A549 (cell line): ENCODE measurements at regions not wholly inside any gene's neighbourhood (a gene's known extent, or its start where the extent isn't known, plus 50 kb on each side); places are given as distances from the start of the nearest gene placed in this dataset.

Source experiments
- ATAC-seq, 2 experiments: fragments of 200-7000 bp in 1 of 2; fragments of >200 bp in 1 of 2; cut with Nextera tagmentation in 1 of 2; cut with Tn5 transposase in 1 of 2; 3 replicates each; pipeline versions ENCODE4 v1.8.0 to v1.9.1; 2018 to 2020; ENCODE audit warnings: mild to moderate bottlenecking in 1 of 2, moderate library complexity in 1 of 2
- CTCF ChIA-PET: fragments of 300-600 bp; sonication (Branson Sonifier 250); formaldehyde crosslinking; extraction: SDS; loops from one replicate; lab custom pipeline; 2021; ENCODE audit warnings: antibody characterized with exemption, inconsistent platforms; lab: Yijun Ruan, JAX
- POLR2A ChIA-PET: fragments of 350-600 bp; formaldehyde crosslinking; extraction: SDS; loops from one replicate; lab custom pipeline; 2021; ENCODE audit warnings: antibody characterized with exemption, inconsistent platforms; lab: Yijun Ruan, JAX
- DNase-seq, 2 experiments: peaks; one replicate each; pipeline versions ENCODE4 v3.0.0 to v3.0.0-alpha.2; 2011 to 2016; ENCODE audit warnings: low read depth in 1 of 2, low spot score in 1 of 2
- FAIRE-seq: peaks from 2 replicates; lab custom pipeline; 2011; peaks lifted over from hg19 to GRCh38; lab: Jason Lieb, UNC
- H3K27ac ChIP-seq, 2 experiments: fragments of >200 bp; sonication (Bioruptor Twin); formaldehyde crosslinking; 3 replicates each; pipeline ENCODE4 v1.5.1; 2016 to 2017
- H3K4me1 ChIP-seq: fragments of >200 bp; sonication (Bioruptor Twin); formaldehyde crosslinking; 3 replicates; pipeline ENCODE4 v1.6.1; 2016
- H3K4me2 ChIP-seq: fragments of >200 bp; sonication (Bioruptor Twin); formaldehyde crosslinking; 3 replicates; pipeline ENCODE4 v1.6.1; 2016
- H3K4me3 ChIP-seq: fragments of >200 bp; sonication (Bioruptor Twin); formaldehyde crosslinking; 3 replicates; pipeline ENCODE4 v1.5.1; 2016
- H3K9me3 ChIP-seq: fragments of >200 bp; sonication (Bioruptor Twin); formaldehyde crosslinking; 3 replicates; pipeline ENCODE4 v1.6.1; 2016
- BCL3 ChIP-seq: fragments of >200 bp; sonication (Bioruptor Twin); formaldehyde crosslinking; IDR thresholded peaks from 3 replicates; pipeline ENCODE4 v1.6.1; 2016
- CHD4 ChIP-seq: fragments of 200-600 bp; sonication (generic); IDR thresholded peaks from 2 replicates; pipeline ENCODE4 v1.6.1; 2016; ENCODE audit warnings: antibody characterized with exemption, mild to moderate bottlenecking, borderline replicate concordance
- E2F6 ChIP-seq: IDR thresholded peaks from 2 replicates; pipeline ENCODE4 v1.6.1; 2012; ENCODE audit warnings: low read depth, borderline replicate concordance
- EHMT2 ChIP-seq: fragments of 200-600 bp; sonication (generic); IDR thresholded peaks from 2 replicates; pipeline ENCODE4 v1.6.1; 2016; ENCODE audit warnings: antibody characterized with exemption, low read depth, mild to moderate bottlenecking, moderate library complexity
- ELK1 ChIP-seq: fragments of 150-350 bp; IDR thresholded peaks from 2 replicates; pipeline ENCODE4 v1.6.1; 2014; ENCODE audit warnings: low read depth, mild to moderate bottlenecking, low read length
- FOSB ChIP-seq: fragments of 250-450 bp; sonication (Bioruptor Pico); IDR thresholded peaks from 2 replicates; pipeline ENCODE4 v1.5.0; 2020; ENCODE audit warnings: mild to moderate bottlenecking, moderate library complexity
- FOSL2 ChIP-seq, 2 experiments: fragments of 450-650 bp in 1 of 2; fragments of >200 bp in 1 of 2; sonication (Bioruptor Twin) in 1 of 2; formaldehyde crosslinking; IDR thresholded peaks; 2 replicates each; pipeline versions ENCODE4 v1.5.0 to v1.6.1; 2016 to 2020; ENCODE audit warnings: mild to moderate bottlenecking in 1 of 2, moderate library complexity in 1 of 2
- HMGXB4 ChIP-seq: fragments of 250-450 bp; sonication (Bioruptor Pico); IDR thresholded peaks from 2 replicates; pipeline ENCODE4 v1.5.0; 2021; ENCODE audit warnings: mild to moderate bottlenecking, moderate library complexity, borderline replicate concordance
- HOXB13 ChIP-seq: fragments of 250-450 bp; sonication (Bioruptor Pico); IDR thresholded peaks from 2 replicates; pipeline ENCODE4 v1.5.0; 2020; ENCODE audit warnings: low read depth, mild to moderate bottlenecking, moderate library complexity
- JUNB ChIP-seq: fragments of >200 bp; sonication (Bioruptor Twin); formaldehyde crosslinking; IDR thresholded peaks from 2 replicates; pipeline ENCODE4 v1.6.1; 2016
- KDM1A ChIP-seq: fragments of 200-600 bp; sonication (generic); IDR thresholded peaks from 2 replicates; pipeline ENCODE4 v1.6.1; 2016; ENCODE audit warnings: low read depth, mild to moderate bottlenecking
- MAX ChIP-seq: IDR thresholded peaks from 2 replicates; pipeline ENCODE4 v1.6.1; 2012
- NR3C1 ChIP-seq: fragments of >200 bp; sonication (Bioruptor Twin); formaldehyde crosslinking; IDR thresholded peaks from 3 replicates; pipeline ENCODE4 v1.6.1; 2017
- POLR2A ChIP-seq: IDR thresholded peaks from 2 replicates; pipeline ENCODE4 v1.6.1; 2012; ENCODE audit warnings: mild to moderate bottlenecking, low read length
- POLR2AphosphoS2 ChIP-seq: conservative IDR thresholded peaks from 2 replicates; pipeline ENCODE4 v1.6.1; 2012; ENCODE audit warnings: low read length, improper control_type of control experiment, inconsistent platforms
- RAD21 ChIP-seq, 2 experiments: fragments of >200 bp in 1 of 2; sonication (Bioruptor Twin) in 1 of 2; formaldehyde crosslinking in 1 of 2; IDR thresholded peaks in 1 of 2; conservative IDR thresholded peaks in 1 of 2; 2 replicates in 1 of 2; 3 replicates in 1 of 2; pipeline ENCODE4 v1.6.1; 2012 to 2018; ENCODE audit warnings: inconsistent platforms in 1 of 2
- RARB ChIP-seq: fragments of 250-450 bp; sonication (Bioruptor Pico); IDR thresholded peaks from 2 replicates; pipeline ENCODE4 v1.8.0; 2021; ENCODE audit warnings: mild to moderate bottlenecking, moderate library complexity
- RCOR1 ChIP-seq: fragments of 150-350 bp; IDR thresholded peaks from 2 replicates; pipeline ENCODE4 v1.6.1; 2014; ENCODE audit warnings: antibody characterized with exemption, low read length, low read depth
- RFX5 ChIP-seq: fragments of 450-650 bp; IDR thresholded peaks from 2 replicates; pipeline ENCODE4 v1.7.1; 2014; ENCODE audit warnings: antibody characterized with exemption, mild to moderate bottlenecking, moderate library complexity
- SREBF2 ChIP-seq: fragments of 450-650 bp; IDR thresholded peaks from 2 replicates; pipeline ENCODE4 v1.6.1; 2014; ENCODE audit warnings: mild to moderate bottlenecking, moderate library complexity
- ZNF302 ChIP-seq: fragments of 250-450 bp; sonication (Bioruptor Pico); IDR thresholded peaks from 2 replicates; pipeline ENCODE4 v1.9.0; 2021; ENCODE audit warnings: inconsistent platforms, mild to moderate bottlenecking, moderate library complexity
- ZSCAN20 ChIP-seq: fragments of 250-450 bp; sonication (Bioruptor Pico); IDR thresholded peaks from 2 replicates; pipeline ENCODE4 v1.8.0; 2022; ENCODE audit warnings: mild to moderate bottlenecking, moderate library complexity
- WGBS: methylation state at CpG from one replicate; pipeline ENCODE4 v1.1.6; 2017; ENCODE audit errors: missing lambda C conversion rate; 5-methylcytosine and 5-hydroxymethylcytosine counted together

GRCh38 chr5:113776832-113777525 is 263.5 kb downstream of the YTHDC2 start:
- FAIRE-seq (no peak), ATAC-seq (no peak), DNase-seq (no peak)
- Histone ChIP-seq H3K27ac (no peak overlapping the region), H3K4me1 (no peaks in the 10 kb centered on the region), H3K9me3 (no peaks in the 10 kb centered on the region), H3K4me3 (no peak overlapping the region), H3K4me2 (peak overlapping the region; percentile 41; the same call in 2 of the 3 replicates)
- ChIA-PET POLR2A (no interaction called here), CTCF (interaction anchor here (0.7 kb wide), 1 partner anchor 56 kb away, joined by 3 read pairs; no protein-coding TSS in a partner anchor)
- TF ChIP-seq FOSL2 (IDR thresholded peaks at IDR 0.05) (no peak), FOSL2 (CRISPR knock-in tag; IDR thresholded peaks at IDR 0.05) (no peak), ELK1 (no peak), EHMT2 (no peak), ZSCAN20 (CRISPR knock-in tag) (no peak), POLR2AphosphoS2 (no peak), E2F6 (no peak), NR3C1 (no peak), JUNB (no peak), POLR2A (no peak)
- WGBS = 5% methylated on average over 5 of the region's 5 CpGs

GRCh38 chr5:113778147-113778546 is 264.7 kb downstream of the YTHDC2 start:
- POLR2A ChIA-PET = no interaction called here
- no peak for FAIRE-seq
- no peak overlapping the region for H3K4me2 ChIP-seq
- no peak for ATAC-seq
- TF ChIP-seq FOSB (CRISPR knock-in tag) (no peak), JUNB (no peak), BCL3 (no peak), KDM1A (no peak), EHMT2 (no peak), HOXB13 (CRISPR knock-in tag) (no peak), MAX (no peak), RFX5 (no peak), CHD4 (no peak), SREBF2 (no peak), RCOR1 (no peak), POLR2AphosphoS2 (no peak), FOSL2 (IDR thresholded peaks at IDR 0.05) (no peak), FOSL2 (CRISPR knock-in tag; IDR thresholded peaks at IDR 0.05) (no peak), ZNF302 (CRISPR knock-in tag) (no peak), RARB (CRISPR knock-in tag) (no peak), ELK1 (no peak), HMGXB4 (no peak), RAD21 (conservative IDR thresholded peaks at IDR 0.05 in 1 of 2, IDR thresholded peaks at IDR 0.05 in 1 of 2) (no peak)
- TF ChIP-seq, all 56 proteins: peak for 0
- Histone ChIP-seq H3K27ac (no peak overlapping the region), H3K4me3 (no peak overlapping the region), H3K4me1 (no peaks in the 10 kb centered on the region), H3K9me3 (no peaks in the 10 kb centered on the region)
- WGBS = 6% methylated on average over 4 of the region's 4 CpGs
- DNase-seq = no peak
- CTCF ChIA-PET = no interaction called here
